Breast epithelium (tissue), 3 donors: ENCODE measurements at regions not wholly inside any gene's neighbourhood (a gene's known extent, or its start where the extent isn't known, plus 50 kb on each side); places are given as distances from the start of the nearest gene placed in this dataset.

Source experiments
- POLR2A ChIP-seq: fragments of 450-650 bp; IDR thresholded peaks from one replicate; pipeline ENCODE4 v1.6.1; 2016; ENCODE audit warnings: antibody characterized with exemption, mild to moderate bottlenecking, moderate library complexity
- POLR2AphosphoS5 ChIP-seq, 3 donors: sonication (generic); formaldehyde crosslinking; IDR thresholded peaks; one replicate each; pipeline ENCODE4 v1.6.1; 2017; ENCODE audit warnings: antibody characterized with exemption in 3 of 3
- TF ChIP-seq, protein P1 (sequence below), 3 donors: fragments of 450-650 bp; IDR thresholded peaks; one replicate each; pipeline ENCODE4 v1.5.1; 2016 to 2017; ENCODE audit warnings: antibody characterized with exemption in 3 of 3, mild to moderate bottlenecking in 3 of 3, moderate library complexity in 3 of 3

DNA sequence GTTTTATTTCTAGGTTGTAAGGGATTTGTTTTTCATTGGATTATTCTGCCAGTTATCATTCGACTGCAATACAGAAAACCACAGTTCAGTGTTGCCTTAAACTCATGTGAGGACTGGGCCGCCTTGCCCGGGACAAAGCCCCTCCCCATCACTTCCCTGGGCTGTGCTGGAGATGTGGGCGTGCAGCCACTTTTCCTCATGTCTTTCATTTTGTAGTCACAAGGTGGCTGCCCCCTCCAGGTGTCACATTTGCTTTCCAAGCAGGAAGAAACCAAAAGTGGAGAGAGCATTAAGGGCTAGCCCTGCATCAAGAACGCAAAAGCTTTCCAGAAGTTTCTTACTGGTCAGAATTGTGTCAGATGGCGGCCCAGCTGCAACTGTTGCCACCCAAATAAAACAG is 492.5 kb upstream of the ID2 start:
- TF ChIP-seq, protein P1, sequence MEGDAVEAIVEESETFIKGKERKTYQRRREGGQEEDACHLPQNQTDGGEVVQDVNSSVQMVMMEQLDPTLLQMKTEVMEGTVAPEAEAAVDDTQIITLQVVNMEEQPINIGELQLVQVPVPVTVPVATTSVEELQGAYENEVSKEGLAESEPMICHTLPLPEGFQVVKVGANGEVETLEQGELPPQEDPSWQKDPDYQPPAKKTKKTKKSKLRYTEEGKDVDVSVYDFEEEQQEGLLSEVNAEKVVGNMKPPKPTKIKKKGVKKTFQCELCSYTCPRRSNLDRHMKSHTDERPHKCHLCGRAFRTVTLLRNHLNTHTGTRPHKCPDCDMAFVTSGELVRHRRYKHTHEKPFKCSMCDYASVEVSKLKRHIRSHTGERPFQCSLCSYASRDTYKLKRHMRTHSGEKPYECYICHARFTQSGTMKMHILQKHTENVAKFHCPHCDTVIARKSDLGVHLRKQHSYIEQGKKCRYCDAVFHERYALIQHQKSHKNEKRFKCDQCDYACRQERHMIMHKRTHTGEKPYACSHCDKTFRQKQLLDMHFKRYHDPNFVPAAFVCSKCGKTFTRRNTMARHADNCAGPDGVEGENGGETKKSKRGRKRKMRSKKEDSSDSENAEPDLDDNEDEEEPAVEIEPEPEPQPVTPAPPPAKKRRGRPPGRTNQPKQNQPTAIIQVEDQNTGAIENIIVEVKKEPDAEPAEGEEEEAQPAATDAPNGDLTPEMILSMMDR (IDR thresholded peaks at IDR 0.05), result no peak
- no peak for TF ChIP-seq POLR2A
- TF ChIP-seq POLR2AphosphoS5 (IDR thresholded peaks at IDR 0.05), result no peak
